Mucosa of descending colon (tissue), 3 donors: ENCODE measurements at regions not wholly inside any gene's neighbourhood (a gene's known extent, or its start where the extent isn't known, plus 50 kb on each side); places are given as distances from the start of the nearest gene placed in this dataset.
A peak's percentile ranks its signal among the peaks of the same experiment; 100 is the strongest.

Experiments
- ATAC-seq: fragments of 200-7000 bp; cut with Tn5 transposase; one replicate; pipeline ENCODE4 v1.9.1; 2020; ENCODE audit warnings: mild to moderate bottlenecking, moderate library complexity
- DNase-seq, 3 donors: peaks; one replicate each; pipeline ENCODE4 v3.0.0-alpha.2; 2020
- H3K36me3 ChIP-seq: fragments of 200-600 bp; one replicate; pipeline ENCODE4 v1.8.0; 2021; ENCODE audit warnings: low read depth, mild to moderate bottlenecking
- H3K4me1 ChIP-seq: fragments of 200-600 bp; one replicate; pipeline ENCODE4 v1.8.0; 2021; ENCODE audit warnings: low read depth, mild to moderate bottlenecking
- H3K4me3 ChIP-seq: fragments of 200-600 bp; one replicate; pipeline ENCODE4 v1.8.0; 2021; ENCODE audit warnings: mild to moderate bottlenecking
- H3K9me3 ChIP-seq: fragments of 200-600 bp; one replicate; pipeline ENCODE4 v1.8.0; 2021; ENCODE audit warnings: mild to moderate bottlenecking
- CTCF ChIP-seq: fragments of 200-600 bp; IDR thresholded peaks from one replicate; pipeline ENCODE4 v1.8.0; 2022; ENCODE audit warnings: antibody characterized with exemption, mild to moderate bottlenecking
- intact Hi-C, 2 donors: fragments of 100-400 bp; cut with DNase I in 1 of 2; cut with micrococcal nuclease in 1 of 2; formaldehyde crosslinking; loops; one replicate each; pipeline versions ENCODE4 v1.11.0 to v1.11.1; 2022; cut with DNase I, micrococcal nuclease
- donor health status: DM: no; HTN: no; CAD: no; lungs with moderate emphysema.
- donor health status: DM: no; HTN: no; CAD: no.
- donor health status: DM: no; HTN: yes; CAD: no.

GRCh38 chr5:104526866-104527265, 964.3 kb upstream of the NUDT12 start:
- Histone ChIP-seq H3K36me3 (no peaks in the 10 kb centered on the region), H3K4me3 (no peak overlapping the region), H3K4me1 (no peaks in the 10 kb centered on the region), H3K9me3 (no peaks in the 10 kb centered on the region)
- no peak for DNase-seq
- intact Hi-C loops: no loop called here
- ATAC-seq: no peak
- TF ChIP-seq CTCF: no peak

- no peaks in the 10 kb centered on the region for H3K36me3 ChIP-seq
- ATAC-seq (peak; percentile 31), DNase-seq (no peak)
- H3K4me3 ChIP-seq: no peak overlapping the region
- intact Hi-C loops: no loop called here
- H3K9me3 ChIP-seq: peaks cover 21% of the 10 kb centered on the region
- no peak for TF ChIP-seq CTCF
- no peaks in the 10 kb centered on the region for H3K4me1 ChIP-seq
These were observed 951.1 kb upstream of the NUDT12 start for GRCh38 chr5:104513640-104514072.

GRCh38 chr5:104513121-104513602, 950.6 kb upstream of the NUDT12 start:
- intact Hi-C loops: no loop called here
- H3K36me3 ChIP-seq: no peaks in the 10 kb centered on the region
- DNase-seq (no peak), ATAC-seq (peak; percentile 37)
- TF ChIP-seq CTCF: no peak
- peaks cover 21% of the 10 kb centered on the region for H3K9me3 ChIP-seq
- H3K4me3 ChIP-seq: no peak overlapping the region
- no peaks in the 10 kb centered on the region for H3K4me1 ChIP-seq

GRCh38 chr5:104512063-104512825, 949.7 kb upstream of the NUDT12 start:
- intact Hi-C loops: no loop called here
- H3K4me3 ChIP-seq: no peak overlapping the region
- H3K9me3 ChIP-seq: peaks cover 21% of the 10 kb centered on the region
- H3K4me1 ChIP-seq: no peaks in the 10 kb centered on the region
- no peak for DNase-seq
- no peak for ATAC-seq
- no peaks in the 10 kb centered on the region for H3K36me3 ChIP-seq
- TF ChIP-seq CTCF: no peak

- intact Hi-C loops: no loop called here
- Histone ChIP-seq H3K9me3 (no peaks in the 10 kb centered on the region), H3K4me1 (no peaks in the 10 kb centered on the region), H3K36me3 (no peaks in the 10 kb centered on the region), H3K4me3 (no peak overlapping the region)
- no peak for TF ChIP-seq CTCF
- DNase-seq (no peak), ATAC-seq (peak; percentile 44)
These were observed 935.7 kb upstream of the NUDT12 start for GRCh38 chr5:104498281-104498680.
